AG04449 (cell line): ENCODE measurements at regions not wholly inside any gene's neighbourhood (a gene's known extent, or its start where the extent isn't known, plus 50 kb on each side); places are given as distances from the start of the nearest gene placed in this dataset.

Experiments used
- CTCF ChIA-PET: fragments of 350-600 bp; formaldehyde crosslinking; extraction: SDS; loops from one replicate; lab custom pipeline; 2021; ENCODE audit warnings: antibody characterized with exemption; lab: Yijun Ruan, JAX
- POLR2A ChIA-PET: fragments of 400-600, 350-600 bp; formaldehyde crosslinking; extraction: SDS; loops from one replicate; lab custom pipeline; 2020; ENCODE audit warnings: antibody characterized with exemption, inconsistent platforms; lab: Yijun Ruan, JAX
- DNase-seq: peaks from one replicate; pipeline ENCODE4 v3.0.0-alpha.2; 2010; ENCODE audit warnings: low read depth, low spot score
- H3K4me3 ChIP-seq: 2 replicates; pipeline ENCODE4 v1.5.1; 2011; ENCODE audit warnings: low read depth, mild to moderate bottlenecking, control low read depth, low read length
- TF ChIP-seq, protein P1 (sequence below): IDR thresholded peaks from one replicate; pipeline ENCODE4 v1.5.1; 2011; ENCODE audit warnings: mild to moderate bottlenecking, moderate library complexity, low read length, control low read depth, inconsistent platforms; ENCODE audit not compliant: insufficient read depth; ENCODE audit errors: missing control alignments

DNA sequence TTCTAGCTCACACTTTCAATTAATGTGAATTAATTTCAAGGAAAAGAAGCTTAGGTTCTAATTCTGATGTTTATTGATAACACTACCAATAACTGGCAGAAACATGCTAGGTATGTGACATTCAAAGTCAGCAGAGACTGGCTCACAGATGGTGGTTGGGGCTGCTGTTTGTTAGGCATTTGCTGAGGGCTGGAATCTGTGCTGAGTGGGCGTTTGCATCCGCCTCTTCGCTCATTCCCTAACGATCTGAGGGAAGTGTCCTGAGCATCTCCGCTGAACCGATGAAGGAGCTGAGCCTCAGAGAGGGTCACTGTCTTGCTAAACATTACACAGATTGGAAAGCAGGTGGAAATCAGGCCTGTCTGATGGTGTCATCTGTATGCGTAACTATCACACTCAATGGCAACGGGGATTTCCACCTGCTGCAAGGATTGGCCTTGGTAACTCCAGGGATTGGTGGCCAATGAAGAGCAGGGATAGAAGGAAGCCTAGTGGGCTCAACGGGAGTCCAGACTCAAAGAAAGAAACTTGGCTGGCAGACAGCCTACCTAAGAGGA lies 338.9 kb downstream of the TEX29 start:
- no peak for DNase-seq
- ChIA-PET POLR2A (no interaction called here), CTCF (no interaction called here)
- TF ChIP-seq, protein P1, sequence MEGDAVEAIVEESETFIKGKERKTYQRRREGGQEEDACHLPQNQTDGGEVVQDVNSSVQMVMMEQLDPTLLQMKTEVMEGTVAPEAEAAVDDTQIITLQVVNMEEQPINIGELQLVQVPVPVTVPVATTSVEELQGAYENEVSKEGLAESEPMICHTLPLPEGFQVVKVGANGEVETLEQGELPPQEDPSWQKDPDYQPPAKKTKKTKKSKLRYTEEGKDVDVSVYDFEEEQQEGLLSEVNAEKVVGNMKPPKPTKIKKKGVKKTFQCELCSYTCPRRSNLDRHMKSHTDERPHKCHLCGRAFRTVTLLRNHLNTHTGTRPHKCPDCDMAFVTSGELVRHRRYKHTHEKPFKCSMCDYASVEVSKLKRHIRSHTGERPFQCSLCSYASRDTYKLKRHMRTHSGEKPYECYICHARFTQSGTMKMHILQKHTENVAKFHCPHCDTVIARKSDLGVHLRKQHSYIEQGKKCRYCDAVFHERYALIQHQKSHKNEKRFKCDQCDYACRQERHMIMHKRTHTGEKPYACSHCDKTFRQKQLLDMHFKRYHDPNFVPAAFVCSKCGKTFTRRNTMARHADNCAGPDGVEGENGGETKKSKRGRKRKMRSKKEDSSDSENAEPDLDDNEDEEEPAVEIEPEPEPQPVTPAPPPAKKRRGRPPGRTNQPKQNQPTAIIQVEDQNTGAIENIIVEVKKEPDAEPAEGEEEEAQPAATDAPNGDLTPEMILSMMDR = no peak
- no peak overlapping the region for H3K4me3 ChIP-seq

DNA sequence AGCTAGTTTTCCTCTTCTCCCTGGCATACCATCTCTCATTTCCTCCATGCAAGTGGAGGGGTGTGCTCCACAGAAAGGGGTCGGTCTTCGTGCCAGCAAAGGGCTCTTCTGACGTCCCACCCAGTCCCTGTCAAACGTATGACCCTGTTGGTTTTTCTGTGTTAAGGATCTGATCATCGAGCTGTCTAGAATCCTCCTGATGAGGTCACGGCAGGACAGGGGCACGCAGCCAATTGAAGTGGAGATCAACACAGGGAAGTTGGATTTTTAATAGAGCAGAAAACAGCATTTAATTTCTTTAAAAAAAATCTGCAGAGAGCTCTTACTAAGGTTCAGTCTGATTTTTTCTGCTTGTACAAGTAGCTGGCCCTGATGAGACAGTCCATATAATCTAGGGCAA lies 339.4 kb downstream of the TEX29 start:
- ChIA-PET POLR2A (no interaction called here), CTCF (no interaction called here)
- H3K4me3 ChIP-seq = no peak overlapping the region
- DNase-seq = no peak
- TF ChIP-seq, protein P1 = no peak

DNA sequence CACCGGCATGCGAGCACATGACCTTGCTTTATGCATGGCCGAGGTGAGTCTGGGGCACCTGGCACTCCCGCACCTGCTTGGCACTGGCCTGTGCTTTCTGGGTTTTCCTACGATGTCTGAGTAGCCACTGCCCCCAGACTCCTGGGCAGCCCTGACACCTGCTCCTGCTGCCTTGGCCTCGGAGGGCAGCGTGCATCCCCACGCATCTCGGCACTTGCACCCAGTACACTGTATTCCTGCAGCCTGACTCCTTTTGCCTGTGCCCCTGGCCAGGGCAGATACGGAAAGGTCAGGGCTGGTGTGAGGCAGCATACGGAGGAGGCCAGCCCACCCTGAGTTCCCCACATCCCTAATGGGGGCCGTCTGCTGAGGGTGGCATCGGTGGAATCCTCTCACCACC lies 340.6 kb downstream of the TEX29 start:
- ChIA-PET CTCF (no interaction called here), POLR2A (no interaction called here)
- no peak overlapping the region for H3K4me3 ChIP-seq
- DNase-seq = no peak
- TF ChIP-seq, protein P1 = no peak

DNA sequence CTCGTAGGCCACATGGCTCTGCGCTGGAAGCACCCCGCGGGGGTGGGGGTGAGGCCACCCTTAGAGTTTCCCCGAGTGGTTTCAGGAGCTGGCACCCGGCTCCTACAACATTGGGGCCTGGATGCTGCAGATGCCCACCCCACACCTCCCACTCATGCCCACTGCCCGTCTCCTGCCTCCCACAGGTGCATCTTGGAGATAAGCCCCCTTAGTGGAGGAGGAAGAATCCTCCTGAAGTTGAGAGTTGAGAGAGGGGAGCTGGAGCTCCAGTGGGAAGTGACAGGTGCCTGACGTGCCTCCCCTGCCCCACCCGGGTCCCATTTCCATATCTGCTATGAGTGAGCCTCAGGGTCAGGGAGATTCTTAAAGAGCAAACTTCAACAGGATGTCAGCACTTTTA lies 341.3 kb downstream of the TEX29 start:
- no peak overlapping the region for H3K4me3 ChIP-seq
- TF ChIP-seq, protein P1 = no peak
- ChIA-PET CTCF (no interaction called here), POLR2A (no interaction called here)
- no peak for DNase-seq

DNA sequence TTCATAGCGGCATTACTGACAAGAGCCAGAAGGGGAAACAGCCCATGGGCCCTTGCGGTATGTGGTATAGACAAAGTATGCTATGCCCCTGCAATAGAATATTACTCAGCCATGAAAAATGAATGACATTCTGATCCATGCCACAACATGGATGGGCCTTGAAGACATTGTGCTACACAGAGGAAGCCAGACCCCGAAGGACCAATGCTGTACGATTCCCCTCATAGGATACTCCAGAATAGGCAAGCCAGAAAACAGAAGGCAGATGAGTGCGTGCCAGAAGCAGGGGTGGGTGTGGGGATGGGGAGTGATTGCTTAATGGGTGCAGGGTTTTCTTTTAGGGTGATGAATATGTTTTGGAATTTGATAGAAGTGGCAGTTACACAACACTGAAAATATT lies 342.0 kb downstream of the TEX29 start:
- TF ChIP-seq, protein P1 = no peak
- DNase-seq = no peak
- no peak overlapping the region for H3K4me3 ChIP-seq
- CTCF ChIA-PET = no interaction called here
- POLR2A ChIA-PET = no interaction called here

DNA sequence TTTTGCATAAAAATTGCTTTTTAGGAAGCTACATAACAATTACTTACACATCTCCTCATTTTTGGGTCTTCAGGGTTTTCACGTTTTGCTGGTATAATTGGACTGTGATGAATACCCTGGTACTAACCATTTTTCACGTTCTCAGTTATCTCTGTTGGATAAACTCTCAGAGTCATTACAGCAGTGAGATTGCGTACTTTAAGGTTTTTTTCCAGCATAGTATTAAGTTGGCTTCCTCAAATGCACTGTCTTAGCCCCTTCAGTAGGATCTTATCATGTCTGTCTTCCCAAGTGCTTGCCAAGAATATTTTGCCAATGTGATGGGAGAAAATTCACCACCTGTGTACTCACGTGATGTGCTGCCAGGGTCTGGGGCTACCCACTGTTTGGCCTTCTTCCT lies 342.5 kb downstream of the TEX29 start:
- CTCF ChIA-PET = no interaction called here
- H3K4me3 ChIP-seq = no peak overlapping the region
- POLR2A ChIA-PET = no interaction called here
- no peak for DNase-seq
- TF ChIP-seq, protein P1 = no peak
